HEK293T (cell line): ENCODE measurements at regions not wholly inside any gene's neighbourhood (a gene's known extent, or its start where the extent isn't known, plus 50 kb on each side); places are given as distances from the start of the nearest gene placed in this dataset.

Experiments used
- BHLHE40 ChIP-seq: fragments of 450-650 bp; IDR thresholded peaks from 2 replicates; pipeline ENCODE4 v1.6.1; 2016; ENCODE audit warnings: mild to moderate bottlenecking, moderate library complexity, borderline replicate concordance
- FOXK2 ChIP-seq: fragments of 450-650 bp; IDR thresholded peaks from 2 replicates; pipeline ENCODE4 v1.6.1; 2016; ENCODE audit warnings: mild to moderate bottlenecking
- LEF1 ChIP-seq: fragments of 450-650 bp; IDR thresholded peaks from 2 replicates; pipeline ENCODE4 v1.6.1; 2017; ENCODE audit warnings: mild to moderate bottlenecking, borderline replicate concordance
- SUZ12 ChIP-seq: fragments of 450-650 bp; IDR thresholded peaks from 2 replicates; pipeline ENCODE4 v1.6.1; 2016; ENCODE audit warnings: mild to moderate bottlenecking
- TARDBP ChIP-seq: fragments of 450-650 bp; IDR thresholded peaks from 2 replicates; pipeline ENCODE4 v1.6.1; 2016
- TF ChIP-seq, protein P1 (sequence below): fragments of 450-650 bp; IDR thresholded peaks from 2 replicates; pipeline ENCODE4 v1.6.1; 2016

DNA sequence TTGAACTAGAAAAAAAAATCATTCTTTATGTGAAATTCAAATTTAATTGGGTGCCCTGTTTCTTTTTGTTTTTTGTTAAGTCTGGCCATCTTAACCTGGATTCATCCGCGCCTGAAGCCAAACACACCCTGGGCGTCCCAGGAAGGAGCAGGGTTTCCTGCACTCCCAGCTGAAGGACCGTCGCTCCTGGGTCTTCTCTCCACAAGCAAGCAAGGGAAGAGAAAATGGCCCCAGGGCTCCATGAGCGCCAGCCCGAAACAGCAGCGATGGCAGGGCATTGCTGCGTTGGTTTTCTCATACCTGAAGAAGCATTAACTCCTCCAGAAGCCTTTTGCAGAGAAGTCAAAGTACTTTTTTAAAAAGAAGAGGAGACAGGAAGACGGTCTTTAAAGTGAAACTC lies 105.4 kb upstream of the AFDN start:
- no peak for TF ChIP-seq LEF1
- TF ChIP-seq TARDBP, result no peak
- TF ChIP-seq, protein P1, sequence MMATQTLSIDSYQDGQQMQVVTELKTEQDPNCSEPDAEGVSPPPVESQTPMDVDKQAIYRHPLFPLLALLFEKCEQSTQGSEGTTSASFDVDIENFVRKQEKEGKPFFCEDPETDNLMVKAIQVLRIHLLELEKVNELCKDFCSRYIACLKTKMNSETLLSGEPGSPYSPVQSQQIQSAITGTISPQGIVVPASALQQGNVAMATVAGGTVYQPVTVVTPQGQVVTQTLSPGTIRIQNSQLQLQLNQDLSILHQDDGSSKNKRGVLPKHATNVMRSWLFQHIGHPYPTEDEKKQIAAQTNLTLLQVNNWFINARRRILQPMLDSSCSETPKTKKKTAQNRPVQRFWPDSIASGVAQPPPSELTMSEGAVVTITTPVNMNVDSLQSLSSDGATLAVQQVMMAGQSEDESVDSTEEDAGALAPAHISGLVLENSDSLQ, result no peak
- TF ChIP-seq SUZ12, result no peak
- no peak for TF ChIP-seq BHLHE40
- no peak for TF ChIP-seq FOXK2
